ENCODE measurements at regions not wholly inside any gene's neighbourhood (a gene's known extent, or its start where the extent isn't known, plus 50 kb on each side); places are given as distances from the start of the nearest gene placed in this dataset.

DNA sequence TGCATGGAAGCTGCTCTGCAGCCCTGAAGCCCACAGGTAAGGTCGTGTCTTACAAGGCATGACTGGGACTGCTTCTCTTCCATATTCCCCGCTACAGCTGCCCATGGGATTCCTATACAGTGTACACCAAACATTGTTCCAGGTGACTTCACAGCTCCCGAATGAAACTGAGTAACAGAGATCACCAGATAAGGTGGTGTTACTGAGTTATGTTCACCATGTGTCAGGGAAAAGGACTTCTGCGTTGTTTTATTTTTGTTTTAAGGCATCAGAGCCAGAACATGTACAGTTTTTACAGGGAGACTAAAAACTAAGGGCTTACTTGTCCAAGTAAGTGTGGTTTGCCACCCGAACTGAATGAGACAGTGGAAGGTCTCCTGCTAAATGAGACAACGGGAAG, 138.3 kb downstream of the CD83 start:
- Histone ChIP-seq H3K79me2 (no peaks in the 10 kb centered on the region), H3K4me3 (no peak overlapping the region), H3K36me3 (replicated peaks; ENCODE audit: insufficient read depth, low read depth) (no peaks in the 10 kb centered on the region), H3K4me1 (ENCODE audit: insufficient read depth) (no peaks in the 10 kb centered on the region), H3K27me3 (no peaks in the 10 kb centered on the region), H3K9me3 (ENCODE audit: low read depth) (no peaks in the 10 kb centered on the region), H3K27ac (no peak overlapping the region), H4K20me1 (ENCODE audit: insufficient read depth, poor library complexity, severe bottlenecking) (no peaks in the 10 kb centered on the region), H3K4me2 (no peak overlapping the region), H2AFZ (no peak overlapping the region), H3K9me2 (replicated peaks; ENCODE audit: insufficient read depth) (no peaks in the 10 kb centered on the region)
- 79% methylated on average over 6 of the region's 6 CpGs for WGBS (ENCODE audit: low lambda C conversion rate, missing lambda C conversion rate)
- DNase-seq (ENCODE audit: low spot score), result no peak
- TF ChIP-seq EZH2 (IDR thresholded peaks at IDR 0.05; ENCODE audit: borderline replicate concordance), result no peak
- TF ChIP-seq EZH2phosphoT487 (IDR thresholded peaks at IDR 0.05; ENCODE audit: low read depth, severe bottlenecking, unreplicated experiment), result no peak
- TF ChIP-seq, protein P1, sequence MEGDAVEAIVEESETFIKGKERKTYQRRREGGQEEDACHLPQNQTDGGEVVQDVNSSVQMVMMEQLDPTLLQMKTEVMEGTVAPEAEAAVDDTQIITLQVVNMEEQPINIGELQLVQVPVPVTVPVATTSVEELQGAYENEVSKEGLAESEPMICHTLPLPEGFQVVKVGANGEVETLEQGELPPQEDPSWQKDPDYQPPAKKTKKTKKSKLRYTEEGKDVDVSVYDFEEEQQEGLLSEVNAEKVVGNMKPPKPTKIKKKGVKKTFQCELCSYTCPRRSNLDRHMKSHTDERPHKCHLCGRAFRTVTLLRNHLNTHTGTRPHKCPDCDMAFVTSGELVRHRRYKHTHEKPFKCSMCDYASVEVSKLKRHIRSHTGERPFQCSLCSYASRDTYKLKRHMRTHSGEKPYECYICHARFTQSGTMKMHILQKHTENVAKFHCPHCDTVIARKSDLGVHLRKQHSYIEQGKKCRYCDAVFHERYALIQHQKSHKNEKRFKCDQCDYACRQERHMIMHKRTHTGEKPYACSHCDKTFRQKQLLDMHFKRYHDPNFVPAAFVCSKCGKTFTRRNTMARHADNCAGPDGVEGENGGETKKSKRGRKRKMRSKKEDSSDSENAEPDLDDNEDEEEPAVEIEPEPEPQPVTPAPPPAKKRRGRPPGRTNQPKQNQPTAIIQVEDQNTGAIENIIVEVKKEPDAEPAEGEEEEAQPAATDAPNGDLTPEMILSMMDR (IDR thresholded peaks at IDR 0.05; ENCODE audit: poor library complexity), result no peak

DNA sequence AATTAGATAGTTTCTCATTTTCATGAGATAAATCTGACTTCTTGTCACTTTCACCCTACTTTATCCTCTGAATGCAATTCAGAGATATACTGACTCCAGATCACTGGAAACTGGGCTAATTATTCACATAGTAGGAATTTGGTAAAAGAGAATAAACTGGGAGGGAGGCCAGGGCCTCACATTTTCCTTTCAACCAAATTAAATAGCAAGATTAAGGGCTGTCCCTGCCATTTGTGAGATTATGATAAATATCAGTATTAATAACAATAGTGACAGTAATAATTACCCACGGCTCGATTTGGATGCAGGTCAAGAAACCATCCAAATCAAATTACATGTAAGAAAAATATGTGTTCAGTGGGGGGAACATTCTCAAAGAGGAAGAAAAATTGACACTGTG, 140.5 kb downstream of the CD83 start:
- no peaks in the 10 kb centered on the region for H3K4me1 ChIP-seq (ENCODE audit: insufficient read depth)
- no peaks in the 10 kb centered on the region for H3K36me3 ChIP-seq (replicated peaks; ENCODE audit: insufficient read depth, low read depth)
- no peak overlapping the region for H2AFZ ChIP-seq
- DNase-seq (ENCODE audit: low spot score), result no peak
- H3K4me2 ChIP-seq, result no peak overlapping the region
- H3K27ac ChIP-seq, result no peak overlapping the region
- no peaks in the 10 kb centered on the region for H3K9me2 ChIP-seq (replicated peaks; ENCODE audit: insufficient read depth)
- no peaks in the 10 kb centered on the region for H4K20me1 ChIP-seq (ENCODE audit: insufficient read depth, poor library complexity, severe bottlenecking)
- 71% methylated on average over 2 of the region's 2 CpGs for WGBS (ENCODE audit: low lambda C conversion rate, missing lambda C conversion rate)
- TF ChIP-seq, protein P1 (IDR thresholded peaks at IDR 0.05; ENCODE audit: poor library complexity), result no peak
- TF ChIP-seq EZH2 (IDR thresholded peaks at IDR 0.05; ENCODE audit: borderline replicate concordance), result no peak
- no peak for TF ChIP-seq EZH2phosphoT487 (IDR thresholded peaks at IDR 0.05; ENCODE audit: low read depth, severe bottlenecking, unreplicated experiment)
- H3K9me3 ChIP-seq (ENCODE audit: low read depth), result no peaks in the 10 kb centered on the region
- H3K79me2 ChIP-seq, result no peaks in the 10 kb centered on the region
- no peak overlapping the region for H3K4me3 ChIP-seq
- no peaks in the 10 kb centered on the region for H3K27me3 ChIP-seq

DNA sequence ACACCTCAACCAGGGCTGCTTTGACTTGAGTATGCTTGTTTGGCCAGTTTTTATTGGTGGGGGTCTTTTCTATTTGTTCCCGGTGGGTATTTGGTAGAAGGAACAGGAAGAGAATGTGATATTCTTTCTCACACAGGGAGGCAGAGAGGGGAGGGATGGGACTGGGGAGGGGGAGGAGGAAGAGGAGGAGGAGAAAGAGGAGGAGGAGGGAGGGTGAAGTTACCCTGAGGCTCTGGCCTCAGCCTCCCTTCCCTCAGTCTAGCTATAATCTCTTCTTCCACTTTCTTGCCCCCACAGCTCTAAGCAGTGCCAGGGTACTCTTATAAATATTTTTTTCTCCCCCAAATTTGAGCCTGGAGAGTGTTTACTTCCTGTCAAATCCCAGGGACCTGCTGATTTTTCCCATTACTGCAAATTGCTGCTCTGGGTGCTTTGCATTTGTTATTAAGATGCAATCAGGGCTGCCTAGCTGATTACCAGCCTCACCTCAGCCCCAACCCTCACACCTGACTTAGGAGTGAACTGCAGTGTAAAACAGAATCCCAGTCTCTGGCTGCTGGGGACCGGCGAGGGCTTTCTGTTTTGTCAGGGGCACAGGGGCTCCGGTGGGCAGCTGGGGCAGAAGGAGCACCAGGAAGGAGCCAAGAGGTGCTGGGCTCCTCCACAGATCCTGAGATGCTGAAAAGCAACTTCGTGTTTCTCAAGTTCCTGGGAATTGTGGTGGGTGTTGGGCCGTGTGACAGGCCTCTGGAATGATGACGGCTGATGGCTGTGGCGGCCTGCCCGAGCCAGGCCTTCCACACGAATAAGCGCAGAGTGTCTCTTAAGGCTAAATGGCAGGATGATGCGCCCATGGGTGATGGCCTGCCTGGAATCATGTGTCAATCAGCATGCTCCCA, 141.4 kb downstream of the CD83 start:
- H3K27ac ChIP-seq, result no peak overlapping the region
- 64% methylated on average over 12 of the region's 12 CpGs for WGBS (ENCODE audit: low lambda C conversion rate, missing lambda C conversion rate)
- TF ChIP-seq EZH2phosphoT487 (IDR thresholded peaks at IDR 0.05; ENCODE audit: low read depth, severe bottlenecking, unreplicated experiment) (no peak), EZH2 (IDR thresholded peaks at IDR 0.05; ENCODE audit: borderline replicate concordance) (no peak)
- TF ChIP-seq, protein P1 (IDR thresholded peaks at IDR 0.05; ENCODE audit: poor library complexity), result no peak
- H3K4me2 ChIP-seq, result no peak overlapping the region
- H3K27me3 ChIP-seq, result no peaks in the 10 kb centered on the region
- H3K36me3 ChIP-seq (replicated peaks; ENCODE audit: insufficient read depth, low read depth), result no peaks in the 10 kb centered on the region
- H3K4me1 ChIP-seq (ENCODE audit: insufficient read depth), result no peaks in the 10 kb centered on the region
- no peak overlapping the region for H2AFZ ChIP-seq
- H3K9me3 ChIP-seq (ENCODE audit: low read depth), result peaks cover 5% of the 10 kb centered on the region
- no peaks in the 10 kb centered on the region for H3K79me2 ChIP-seq
- DNase-seq (ENCODE audit: low spot score), result no peak
- no peaks in the 10 kb centered on the region for H4K20me1 ChIP-seq (ENCODE audit: insufficient read depth, poor library complexity, severe bottlenecking)
- no peaks in the 10 kb centered on the region for H3K9me2 ChIP-seq (replicated peaks; ENCODE audit: insufficient read depth)
- no peak overlapping the region for H3K4me3 ChIP-seq
